ENCODE measurements at regions not wholly inside any gene's neighbourhood (a gene's known extent, or its start where the extent isn't known, plus 50 kb on each side); places are given as distances from the start of the nearest gene placed in this dataset.

DNA sequence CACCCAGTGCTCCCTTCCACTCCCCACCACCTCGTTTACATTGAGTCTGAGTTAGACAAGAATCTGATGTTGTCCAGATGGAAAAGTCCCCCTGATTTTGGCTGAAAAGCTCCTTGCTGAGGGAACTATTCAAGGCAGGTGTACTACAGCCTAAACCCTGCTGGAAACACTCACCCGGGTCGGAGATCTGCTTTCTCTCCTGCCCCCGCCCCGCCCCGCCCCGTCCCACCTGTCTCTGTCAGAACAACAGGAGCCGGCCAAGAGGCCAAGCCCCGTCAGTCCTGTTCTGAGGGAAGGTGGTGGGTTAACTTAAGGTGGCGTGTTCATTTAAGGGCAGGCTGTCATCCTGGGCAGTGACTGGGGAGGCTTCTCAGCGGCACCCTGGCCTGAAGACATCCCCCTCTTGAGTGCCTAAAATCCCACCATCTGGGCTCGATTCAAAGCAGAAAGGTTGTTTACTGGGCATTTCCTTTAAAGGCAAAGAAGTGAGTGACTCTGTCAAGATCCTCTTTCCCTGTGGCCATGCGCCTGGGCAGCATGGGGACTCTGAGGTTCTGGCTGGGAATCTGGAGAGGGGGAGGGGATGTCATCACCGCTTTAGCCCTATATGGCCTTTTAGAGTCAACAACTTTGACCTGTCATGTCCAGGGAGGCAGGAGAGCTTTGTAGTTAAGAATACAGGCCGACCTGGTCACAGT lies 71.1 kb upstream of the NEURL1B start:
- DNase-seq (ENCODE audit: low spot score): no peak

DNA sequence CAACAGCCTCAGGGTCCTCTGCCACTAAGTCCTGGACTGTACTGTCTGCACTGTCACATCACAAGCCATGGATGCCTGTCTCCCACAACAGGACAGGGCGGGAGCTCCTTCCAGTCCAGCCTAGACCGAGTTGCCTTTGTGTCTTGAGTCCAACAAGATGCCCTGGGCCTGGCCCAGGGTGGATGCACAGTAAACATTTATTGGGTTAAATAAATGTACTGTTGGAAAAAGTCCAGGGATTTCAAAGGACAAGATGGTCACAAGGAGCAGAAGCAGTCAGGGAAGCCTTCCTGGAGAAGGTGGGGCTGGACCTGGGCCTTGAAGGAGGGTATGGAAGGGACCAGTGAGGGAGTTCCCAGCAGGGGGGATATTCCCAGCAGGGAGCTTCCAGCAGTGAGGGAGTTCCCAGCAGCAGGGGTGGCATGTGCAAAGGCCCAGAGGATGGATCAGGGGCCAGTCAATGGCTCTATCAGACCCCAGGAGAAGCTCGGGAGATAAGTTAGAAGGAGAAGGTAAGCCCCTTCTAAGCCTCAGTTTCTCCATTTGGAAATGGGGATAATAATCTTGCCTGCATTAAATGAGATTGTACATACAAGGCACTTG lies 72.7 kb upstream of the NEURL1B start:
- no peak for DNase-seq (ENCODE audit: low spot score)

DNA sequence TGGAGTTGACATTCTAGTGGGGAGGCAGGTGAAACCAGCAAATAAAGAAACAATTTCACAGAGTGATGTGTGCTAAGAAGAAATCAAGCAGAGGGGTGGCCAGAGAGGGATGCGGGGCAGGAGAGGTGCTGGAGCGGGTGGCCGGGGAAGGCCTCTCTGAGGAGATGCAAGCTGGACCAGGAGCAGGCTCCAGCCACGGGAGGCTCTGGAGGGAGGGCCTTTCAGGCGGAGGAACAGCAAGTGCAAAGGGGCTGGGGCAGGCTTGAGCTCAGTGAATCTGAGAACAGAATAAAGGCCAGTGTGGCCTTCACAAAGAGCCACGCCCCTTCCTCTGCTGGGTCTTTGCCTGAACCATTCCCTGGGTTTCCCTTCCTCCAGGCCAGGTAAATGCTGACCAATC lies 73.2 kb upstream of the NEURL1B start:
- no peak for DNase-seq (ENCODE audit: low spot score)

DNA sequence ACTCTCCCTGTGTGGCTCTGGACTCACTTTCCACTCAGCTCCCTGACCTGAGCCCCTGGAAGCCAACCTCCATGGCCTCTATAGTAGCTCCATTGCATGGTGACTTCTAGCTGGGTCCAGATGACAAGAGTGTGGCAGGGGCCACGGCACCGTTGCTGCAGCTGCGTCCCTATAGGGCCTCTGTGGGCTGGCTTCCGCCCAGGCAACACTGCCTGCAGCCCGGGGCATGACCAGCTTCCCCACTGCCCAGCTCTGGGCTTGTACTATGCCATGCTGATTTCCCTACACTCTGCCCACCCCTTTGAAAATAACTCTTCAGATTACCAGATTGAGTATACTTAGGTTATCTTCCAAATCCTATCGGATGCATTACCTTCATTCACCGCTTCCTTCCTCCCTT lies 73.8 kb upstream of the NEURL1B start:
- no peak for DNase-seq (ENCODE audit: low spot score)

DNA sequence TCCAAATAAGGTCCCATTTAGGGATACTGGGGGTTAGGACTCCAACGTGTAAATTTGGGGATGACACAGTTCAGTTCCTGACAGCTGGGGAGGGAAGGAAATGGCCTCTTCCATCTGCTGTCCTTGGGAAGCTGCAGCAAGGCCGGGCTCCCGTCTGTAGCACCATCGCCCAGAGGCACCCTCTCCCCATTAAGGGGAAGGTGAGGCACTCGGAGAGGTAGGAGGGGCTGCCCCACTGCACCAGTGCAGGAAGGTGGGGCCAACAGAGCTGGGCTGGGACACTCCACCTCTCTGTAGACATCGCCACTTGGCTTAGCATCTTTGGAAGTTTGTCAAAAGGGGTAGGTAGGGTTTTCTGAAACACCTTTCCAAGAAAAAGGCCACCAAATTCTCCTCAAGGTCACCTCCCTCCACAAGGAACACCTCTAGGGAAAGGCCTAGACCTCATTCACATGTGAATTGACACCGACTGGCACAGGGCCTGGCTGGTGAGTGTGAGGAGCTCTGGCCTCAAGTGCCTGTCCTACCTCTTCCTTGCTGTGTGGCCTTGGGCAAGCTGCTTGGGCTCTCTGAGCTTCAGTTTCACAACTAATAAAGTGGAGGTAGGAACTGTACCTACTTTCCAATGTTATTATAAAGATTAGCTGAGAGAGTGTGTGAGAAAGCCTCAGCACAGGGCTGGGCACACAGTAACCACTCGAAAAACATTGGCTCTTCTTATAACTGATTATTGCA lies 75.0 kb upstream of the NEURL1B start:
- DNase-seq (ENCODE audit: low spot score): no peak

DNA sequence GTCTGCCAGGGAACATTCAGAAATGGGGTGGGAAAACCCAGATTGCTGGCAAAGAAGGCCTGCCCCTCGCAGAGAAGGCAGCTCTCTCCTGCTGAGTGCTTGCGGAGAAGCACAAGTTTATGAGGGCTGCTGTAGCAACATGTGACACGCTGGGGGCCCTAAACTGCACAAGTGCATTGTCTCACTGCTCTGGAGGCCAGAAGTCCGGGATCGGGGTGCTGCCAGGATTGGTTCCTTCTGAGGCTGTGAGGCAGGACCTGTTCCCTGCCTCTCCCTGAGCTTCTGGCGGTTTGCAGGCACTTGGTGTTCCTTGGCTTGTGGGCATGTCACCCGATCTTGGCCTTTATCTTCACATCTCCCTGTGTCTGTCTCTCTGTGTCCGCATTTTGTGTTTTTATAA lies 75.6 kb upstream of the NEURL1B start:
- DNase-seq (ENCODE audit: low spot score): no peak

DNA sequence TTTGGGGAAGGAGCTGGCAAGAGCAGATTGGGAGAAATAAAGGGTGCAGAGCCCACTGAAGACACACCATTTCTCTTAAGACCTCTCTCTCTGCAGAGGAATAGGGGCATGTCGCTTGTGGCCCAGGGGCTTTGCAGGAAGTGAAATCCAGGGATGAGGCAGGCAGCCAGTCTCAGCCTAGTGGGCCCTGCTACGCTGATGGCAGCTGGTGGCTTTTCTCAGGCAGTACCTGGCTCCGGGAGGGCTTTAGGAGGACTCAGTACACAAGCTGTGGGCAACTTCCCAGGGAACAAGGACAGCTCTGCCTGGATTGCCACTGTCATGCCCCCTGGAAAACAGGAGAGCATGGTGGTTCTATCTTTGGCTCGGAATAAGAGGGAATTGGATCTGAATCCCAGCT lies 76.2 kb upstream of the NEURL1B start:
- no peak for DNase-seq (ENCODE audit: low spot score)

DNA sequence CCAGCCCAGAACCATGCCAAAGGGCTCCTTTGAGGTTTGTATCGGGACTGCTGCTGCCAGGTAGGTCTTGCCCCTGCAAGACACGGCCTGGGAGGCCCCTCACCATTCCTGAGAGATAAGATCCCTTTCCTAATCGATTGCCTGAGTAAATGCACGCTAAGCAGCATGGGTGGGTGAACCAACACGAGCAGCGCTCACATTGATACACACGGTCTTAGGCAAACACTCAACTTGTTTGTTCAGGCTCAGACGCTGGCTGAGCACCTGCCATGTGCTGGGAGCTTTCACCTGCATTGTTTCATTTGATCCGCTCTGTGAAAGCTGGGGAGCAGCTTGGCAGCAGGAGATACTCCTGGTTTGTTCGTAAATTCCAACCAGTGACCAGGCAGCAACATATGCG lies 76.9 kb upstream of the NEURL1B start:
- DNase-seq (ENCODE audit: low spot score): no peak

DNA sequence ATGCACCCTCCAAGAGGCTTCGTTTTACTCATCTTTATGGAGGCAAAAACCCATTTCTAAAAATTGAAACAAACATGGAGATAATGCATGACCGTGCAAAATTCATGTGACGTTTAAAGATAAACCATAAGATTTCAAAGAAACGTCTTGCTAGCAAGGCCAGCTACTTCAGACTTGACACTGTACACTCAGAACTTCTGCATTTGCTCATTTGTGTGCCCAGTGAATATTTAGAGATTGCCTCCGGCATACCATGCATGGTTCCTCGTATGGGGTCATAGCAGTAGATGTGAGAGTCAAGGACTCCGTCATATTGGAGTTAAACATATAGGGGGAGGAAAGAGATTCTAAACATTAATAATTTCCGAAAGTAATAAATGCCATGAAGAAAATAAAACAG lies 78.6 kb upstream of the NEURL1B start:
- DNase-seq (ENCODE audit: low spot score): no peak

DNA sequence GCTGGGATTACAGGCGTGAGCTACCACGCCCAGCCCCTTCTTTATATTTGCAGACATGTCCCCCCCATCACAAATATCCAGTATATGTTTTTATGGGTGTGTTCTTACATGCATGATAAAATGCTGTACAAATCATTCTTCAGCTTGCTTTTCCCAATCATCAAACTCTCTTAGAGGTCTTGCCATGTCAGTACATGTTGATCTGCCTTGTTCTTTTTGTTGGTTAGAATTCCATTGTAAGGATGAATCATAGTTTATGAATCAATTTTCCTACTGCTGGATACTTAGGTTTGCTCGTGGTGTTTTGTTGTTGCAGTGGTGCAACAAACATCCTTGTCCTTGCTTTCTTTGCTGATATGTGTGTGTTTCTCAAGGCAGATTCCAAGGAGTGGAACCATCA lies 79.9 kb upstream of the NEURL1B start:
- no peak for DNase-seq (ENCODE audit: low spot score)

DNA sequence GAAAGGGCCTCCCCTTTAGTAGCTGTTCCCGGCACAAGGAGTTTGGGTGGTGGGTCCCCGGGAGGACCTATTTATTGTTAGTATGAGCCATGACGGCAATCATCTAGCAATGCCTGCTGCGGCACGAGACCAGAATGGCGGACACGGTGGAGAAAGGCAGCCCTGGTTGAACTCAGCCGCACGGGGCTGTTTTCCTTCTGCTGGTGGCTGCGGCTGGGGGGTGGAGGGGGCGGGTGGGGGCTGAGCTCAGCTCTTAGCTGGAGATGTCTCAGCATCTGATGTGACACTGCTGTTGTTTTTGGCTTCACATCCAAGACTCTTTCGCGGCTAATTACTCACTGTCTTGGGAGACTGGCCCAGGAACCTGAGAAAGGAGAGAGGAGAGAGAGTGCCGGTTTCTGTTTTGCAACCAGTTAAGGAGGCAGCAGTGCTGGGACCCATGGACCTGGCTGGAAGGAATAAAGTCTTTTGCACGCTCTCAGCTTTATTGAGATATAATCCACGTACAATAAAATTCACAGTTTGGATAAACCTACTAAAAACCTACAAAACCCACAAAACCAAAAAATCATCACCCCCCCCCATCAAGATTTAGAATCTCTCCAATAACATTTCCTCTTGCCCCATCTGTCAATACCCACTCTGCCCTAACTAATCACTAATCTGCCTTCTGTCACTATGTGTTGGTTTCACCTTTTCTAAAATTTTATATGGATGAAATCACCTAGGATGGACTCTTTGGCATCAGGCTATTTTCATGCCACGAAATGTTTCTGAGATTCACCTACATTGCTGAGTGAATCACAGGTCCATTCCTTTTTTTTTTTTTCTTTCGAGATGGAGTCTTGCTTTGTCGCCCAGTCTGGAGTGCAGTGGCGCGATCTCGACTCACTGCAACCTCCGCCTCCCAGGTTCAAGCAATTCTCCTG lies 81.8 kb upstream of the NEURL1B start:
- DNase-seq (ENCODE audit: low spot score): no peak

DNA sequence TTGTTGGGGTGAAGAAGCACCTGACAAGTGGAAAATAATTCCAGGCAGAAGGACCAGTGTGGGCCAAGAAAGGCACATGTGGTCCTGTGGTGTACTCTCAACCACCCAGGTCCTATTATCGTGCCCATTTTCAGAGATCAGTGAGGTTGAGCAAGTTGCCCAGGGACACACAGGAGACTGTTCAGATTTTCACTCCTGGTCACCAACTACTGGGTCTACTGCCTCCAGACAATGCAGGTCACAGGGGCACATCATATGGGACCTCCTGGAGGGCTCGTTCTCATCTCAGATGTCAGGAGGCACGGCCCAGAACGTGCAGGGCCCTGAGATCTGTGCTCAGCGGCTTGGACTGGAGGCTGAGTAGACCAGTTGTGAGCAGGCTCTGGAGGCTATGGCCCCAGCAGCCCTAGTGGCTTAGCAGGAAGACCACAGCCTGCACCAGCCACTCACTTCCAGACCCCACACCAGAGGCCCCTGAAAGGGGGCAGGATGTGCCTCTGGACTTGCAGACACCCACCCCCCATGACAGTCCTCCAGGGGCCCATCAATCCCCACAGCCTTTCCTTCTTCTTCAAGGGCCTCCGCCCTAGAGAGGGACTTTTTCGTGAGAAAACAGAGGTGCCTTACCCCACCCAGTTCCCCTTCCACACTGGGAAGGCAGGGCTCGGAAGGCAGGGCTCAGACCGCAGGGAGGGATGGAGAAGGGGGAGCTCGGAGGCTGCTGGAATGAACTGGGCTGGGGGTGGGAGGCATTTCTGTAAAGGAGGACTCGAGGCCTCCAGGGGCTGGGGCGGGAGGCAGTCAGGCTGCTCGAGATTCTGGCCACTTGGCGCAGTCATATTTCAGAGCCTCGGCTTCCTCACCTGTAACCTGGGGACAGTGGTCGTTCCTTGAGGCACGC lies 82.7 kb upstream of the NEURL1B start:
- DNase-seq (ENCODE audit: low spot score): no peak

DNA sequence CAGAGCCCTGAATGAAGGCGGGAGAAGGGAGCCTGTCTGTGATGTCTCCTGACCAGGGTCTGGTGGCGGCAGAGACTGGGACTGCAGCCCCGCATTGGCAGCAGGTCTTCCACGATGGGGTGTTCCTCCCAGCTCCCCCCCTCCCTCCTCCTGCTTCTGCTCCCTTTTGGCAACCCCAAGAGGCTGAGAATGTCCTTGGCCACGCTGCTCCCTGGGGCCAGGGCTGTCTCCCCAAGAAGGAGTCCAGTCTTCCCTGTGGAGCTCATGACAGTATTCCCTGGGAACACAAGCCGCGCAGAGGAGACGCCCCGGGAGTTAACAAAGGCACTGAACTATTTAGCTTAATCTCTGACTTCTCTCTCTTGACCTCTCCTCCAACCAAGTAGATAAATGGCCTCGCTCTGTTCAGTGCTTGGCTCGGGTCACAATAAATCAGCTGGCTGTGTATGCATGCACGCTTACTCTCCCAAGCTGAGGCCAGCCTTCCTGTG lies 84.0 kb upstream of the NEURL1B start:
- no peak for DNase-seq (ENCODE audit: low spot score)

DNA sequence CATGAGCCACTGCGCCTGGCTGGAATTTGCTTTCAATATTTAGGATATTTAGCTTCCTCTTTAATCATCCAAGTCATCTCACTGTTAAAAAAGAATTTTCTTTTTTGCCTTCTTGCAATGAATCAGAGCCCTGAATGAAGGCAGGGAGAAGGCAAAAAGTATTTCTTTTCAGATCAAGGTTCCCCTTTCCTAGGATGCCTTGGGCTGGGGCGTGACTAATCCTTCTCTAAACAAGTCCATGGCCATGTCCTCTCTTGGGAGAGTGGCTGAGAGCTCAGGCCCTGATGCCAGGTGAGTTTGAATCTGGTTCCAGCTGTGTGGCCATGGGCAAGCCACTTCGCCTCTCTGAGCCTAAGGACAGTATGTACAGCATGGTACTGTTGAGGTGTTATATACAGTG lies 84.8 kb upstream of the NEURL1B start:
- DNase-seq (ENCODE audit: low spot score): no peak

DNA sequence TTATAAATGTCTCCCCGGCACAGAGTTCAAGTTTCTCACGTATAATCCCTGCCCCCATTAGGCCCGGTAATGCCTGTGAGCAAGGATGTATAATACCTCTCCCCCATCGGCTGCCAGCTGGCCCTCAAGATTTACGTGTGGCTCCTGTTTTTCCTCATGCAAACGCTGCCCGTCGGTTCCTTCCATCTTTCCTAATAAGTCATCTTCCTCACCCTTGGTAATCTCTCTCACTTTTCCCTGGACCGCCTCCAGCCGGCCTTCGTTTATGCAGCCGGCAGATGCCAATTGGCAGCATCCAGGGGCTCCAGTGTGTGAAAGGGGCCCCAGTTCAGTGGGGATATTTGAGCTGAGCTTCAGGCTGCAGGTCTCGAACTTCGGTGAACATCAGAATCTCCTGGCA lies 86.5 kb upstream of the NEURL1B start:
- DNase-seq (ENCODE audit: low spot score): no peak

DNA sequence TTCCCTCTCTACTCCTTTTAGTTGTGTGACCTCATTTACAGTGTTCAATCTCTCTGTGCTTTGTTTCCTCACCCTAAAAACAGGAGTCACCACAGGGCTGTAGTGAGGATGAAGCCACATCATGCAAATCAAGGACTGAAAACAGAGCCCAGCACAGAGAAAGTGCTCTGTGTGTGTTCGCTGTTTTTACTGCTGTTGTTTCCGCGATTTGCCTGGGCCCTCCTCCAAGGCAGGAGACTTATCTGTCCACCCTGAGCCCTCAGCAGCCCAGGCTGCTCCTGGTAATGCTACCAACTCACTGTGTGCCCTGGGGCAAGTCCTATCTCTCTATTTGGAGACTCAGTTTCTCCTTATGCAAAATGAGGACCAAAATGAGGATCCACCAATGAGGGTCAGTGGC lies 87.2 kb upstream of the NEURL1B start:
- DNase-seq (ENCODE audit: low spot score): no peak

DNA sequence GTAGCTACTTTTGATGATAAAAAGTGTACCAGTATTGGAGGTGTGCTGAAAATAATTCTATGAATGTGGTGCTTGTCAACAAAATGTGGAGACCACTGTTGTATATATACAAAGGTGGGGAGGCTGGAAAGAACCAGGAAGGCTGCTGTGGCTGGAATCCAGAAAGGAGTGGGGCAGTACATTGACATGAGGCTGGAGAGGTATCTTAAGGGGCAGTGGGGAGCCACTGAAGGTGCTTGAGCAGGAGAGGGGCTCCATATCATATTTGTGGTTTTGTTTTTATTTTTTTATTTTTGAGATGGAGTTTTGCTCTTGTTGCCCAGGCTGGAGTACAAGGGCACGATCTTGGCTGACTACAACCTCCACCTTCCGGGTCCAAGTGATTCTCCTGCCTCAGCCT lies 87.9 kb upstream of the NEURL1B start:
- DNase-seq (ENCODE audit: low spot score): no peak

DNA sequence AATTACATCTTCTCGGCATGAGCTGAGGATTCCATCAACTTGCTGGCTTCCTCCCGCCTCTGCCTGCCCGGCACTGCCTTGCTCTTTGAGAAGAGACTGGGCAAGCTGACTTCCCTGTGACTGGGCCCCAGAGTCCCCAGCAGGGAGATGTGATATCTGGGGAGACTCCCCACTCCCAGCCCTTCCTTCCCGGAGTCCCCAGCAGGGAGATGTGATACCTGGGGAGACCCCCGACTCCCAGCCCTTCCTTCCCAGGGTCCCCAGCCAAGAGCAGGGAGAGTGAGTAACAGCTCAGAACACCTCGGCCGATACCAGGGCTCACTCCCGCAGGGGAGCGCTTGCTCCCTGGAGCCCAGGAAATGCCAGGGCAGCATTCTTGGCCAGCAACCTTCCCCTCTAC lies 90.1 kb upstream of the NEURL1B start:
- DNase-seq (ENCODE audit: low spot score): no peak

DNA sequence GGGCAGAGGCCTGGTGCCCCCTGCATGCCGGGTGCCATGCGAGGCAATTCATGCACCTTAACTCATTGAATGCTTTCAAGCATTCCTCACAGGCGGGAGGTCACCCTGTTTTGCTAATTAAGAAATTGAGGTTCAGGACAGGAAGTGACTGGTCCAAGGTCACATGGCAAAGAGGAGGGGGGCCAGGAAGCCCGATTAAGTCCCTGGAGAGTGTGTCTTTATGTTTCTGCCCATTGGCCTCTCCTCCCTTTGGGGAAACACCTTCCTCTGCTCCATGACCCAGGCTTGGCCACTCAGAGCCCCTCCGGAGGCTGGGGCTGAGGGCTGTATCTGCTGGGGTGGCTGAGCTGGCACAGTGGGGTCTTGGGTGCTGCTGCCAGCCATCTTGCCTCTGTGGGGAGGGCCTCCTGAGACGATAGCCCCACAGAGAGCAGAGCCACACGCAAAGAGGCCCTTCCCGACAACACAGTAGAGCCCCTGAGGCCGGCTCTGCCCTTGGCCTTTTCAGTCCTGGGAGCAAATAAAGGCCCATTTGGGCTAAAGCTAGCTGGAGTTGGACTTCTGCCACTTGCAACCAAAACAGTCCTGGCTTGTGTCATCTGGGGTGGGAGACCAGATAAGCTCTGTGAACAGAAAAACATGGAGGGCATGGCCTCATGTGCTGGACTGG lies 90.8 kb upstream of the NEURL1B start:
- DNase-seq (ENCODE audit: low spot score): no peak

DNA sequence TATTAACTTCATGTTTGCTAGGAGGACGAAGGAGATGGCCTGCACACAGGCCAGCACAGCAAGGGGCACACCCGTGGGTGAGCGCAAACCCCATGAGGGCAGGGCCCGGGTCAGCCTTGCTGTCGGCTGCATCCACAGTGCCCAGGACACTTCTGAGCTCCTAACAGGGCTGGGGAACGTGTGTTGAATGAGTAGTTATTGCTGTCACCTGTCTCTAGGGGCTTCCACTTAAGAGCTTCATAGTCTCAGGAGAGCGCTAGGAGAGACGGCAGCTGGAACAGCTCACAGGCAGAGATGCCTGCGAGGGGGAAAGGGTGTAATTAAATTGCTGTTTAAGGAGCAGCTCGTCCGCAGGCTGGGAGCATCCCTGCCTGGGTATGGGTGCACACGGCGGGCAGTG lies 91.4 kb upstream of the NEURL1B start:
- DNase-seq (ENCODE audit: low spot score): no peak
